B cell (primary cell): ENCODE measurements at regions not wholly inside any gene's neighbourhood (a gene's known extent, or its start where the extent isn't known, plus 50 kb on each side); places are given as distances from the start of the nearest gene placed in this dataset.

Experiments used
- ATAC-seq: fragments of 200-7000 bp; cut with Tn5 transposase; one replicate; pipeline ENCODE4 v1.10.0; 2021; ENCODE audit warnings: low read depth, mild to moderate bottlenecking, moderate number of reproducible peaks, moderate library complexity
- CTCF ChIA-PET: fragments of 350-600 bp; sonication (Branson Sonifier 250); formaldehyde crosslinking; loops from one replicate; lab custom pipeline; 2021; ENCODE audit warnings: antibody characterized with exemption, inconsistent platforms; lab: Charles Lee
- POLR2A ChIA-PET: fragments of 350-600 bp; sonication (Branson Sonifier 250); formaldehyde crosslinking; loops from one replicate; lab custom pipeline; 2021; ENCODE audit warnings: antibody characterized with exemption; lab: Charles Lee
- DNase-seq: peaks from one replicate; pipeline ENCODE4 v3.0.0; 2013
- H2AFZ ChIP-seq: 2 replicates; pipeline ENCODE4 v1.6.1; 2012; ENCODE audit warnings: mild to moderate bottlenecking, low read depth, low read length; ENCODE audit not compliant: insufficient read depth, poor library complexity, severe bottlenecking
- H3K27ac ChIP-seq, 2 donors: 1 replicate in 1 of 2; 2 replicates in 1 of 2; pipeline ENCODE4 v1.5.1; 2012 to 2013; ENCODE audit warnings: low read length in 2 of 2, mild to moderate bottlenecking in 2 of 2, moderate library complexity in 1 of 2
- H3K27me3 ChIP-seq, 4 experiments: fragments of 200-600 bp in 1 of 4; sonication (generic) in 1 of 4; replicated peaks in 1 of 4; 1 replicate in 2 of 4; 2 replicates in 2 of 4; pipeline versions ENCODE4 v1.6.1 to v1.7.0; 2013 to 2016; ENCODE audit warnings: low read length in 3 of 4, mild to moderate bottlenecking in 2 of 4, mixed read lengths in 1 of 4, moderate library complexity in 1 of 4; ENCODE audit not compliant: insufficient read depth in 4 of 4, control insufficient read depth in 3 of 4; ENCODE audit errors: control extremely low read depth in 1 of 4
- H3K36me3 ChIP-seq, 2 experiments: replicated peaks in 1 of 2; 1 replicate in 1 of 2; 2 replicates in 1 of 2; pipeline versions ENCODE4 v1.6.1 to v1.7.1; 2013; ENCODE audit warnings: low read length in 1 of 2; ENCODE audit not compliant: insufficient read depth in 2 of 2, control insufficient read depth in 1 of 2; ENCODE audit errors: control extremely low read depth in 1 of 2, extremely low read depth in 1 of 2
- H3K4me1 ChIP-seq, 2 donors: fragments of 200-600 bp in 1 of 2; sonication (generic) in 1 of 2; 1 replicate in 1 of 2; 2 replicates in 1 of 2; pipeline versions ENCODE4 v1.5.1 to v1.6.1; 2013 to 2017; ENCODE audit warnings: low read length in 2 of 2; ENCODE audit not compliant: control insufficient read depth in 2 of 2, insufficient read depth in 2 of 2
- H3K4me2 ChIP-seq: replicated peaks from 2 replicates; pipeline ENCODE3; 2012; ENCODE audit warnings: mild to moderate bottlenecking, low read depth, low read length; ENCODE audit not compliant: poor library complexity, severe bottlenecking
- H3K4me3 ChIP-seq, 5 experiments: fragments of 200-600 bp in 1 of 5; sonication (generic) in 1 of 5; 1 replicate in 3 of 5; 2 replicates in 2 of 5; pipeline versions ENCODE4 v1.5.1 to v1.7.0; 2011 to 2016; ENCODE audit warnings: low read length in 4 of 5, mild to moderate bottlenecking in 4 of 5, low read depth in 2 of 5, control low read depth in 1 of 5, moderate library complexity in 1 of 5; ENCODE audit not compliant: insufficient read depth in 1 of 5; ENCODE audit errors: control extremely low read depth in 1 of 5, extremely low read depth in 1 of 5
- H3K79me2 ChIP-seq: fragments of 200-600 bp; sonication (generic); one replicate; pipeline ENCODE4 v1.6.0; 2016; ENCODE audit warnings: low read length; ENCODE audit not compliant: control insufficient read depth, insufficient read depth
- H3K9ac ChIP-seq: fragments of 200-600 bp; sonication (generic); 2 replicates; pipeline ENCODE4 v1.6.1; 2017; ENCODE audit warnings: mild to moderate bottlenecking, low read length, moderate library complexity
- H3K9me3 ChIP-seq, 3 donors: one replicate each; pipeline versions ENCODE4 v1.6.1 to v1.7.1; 2013; ENCODE audit warnings: low read length in 2 of 3; ENCODE audit not compliant: control insufficient read depth in 2 of 3, insufficient read depth in 1 of 3; ENCODE audit errors: control extremely low read depth in 1 of 3
- H4K20me1 ChIP-seq: 2 replicates; pipeline ENCODE4 v1.6.0; 2012; ENCODE audit warnings: mild to moderate bottlenecking, low read length; ENCODE audit not compliant: insufficient read depth, control insufficient read depth, poor library complexity, severe bottlenecking
- H3K27ac Mint-ChIP-seq: one replicate; pipeline ENCODE4 v1.8.0; 2021; ENCODE audit warnings: mixed read lengths
- H3K27me3 Mint-ChIP-seq: one replicate; pipeline ENCODE4 v1.8.0; 2021; ENCODE audit warnings: mixed read lengths
- H3K4me1 Mint-ChIP-seq: one replicate; pipeline ENCODE4 v1.8.0; 2021; ENCODE audit warnings: mixed read lengths
- H3K4me3 Mint-ChIP-seq: one replicate; pipeline ENCODE4 v1.8.0; 2021; ENCODE audit warnings: mixed read lengths
- H3K9me3 Mint-ChIP-seq: one replicate; pipeline ENCODE4 v1.8.0; 2022; ENCODE audit warnings: mixed read lengths; ENCODE audit not compliant: insufficient read depth
- CTCF ChIP-seq: fragments of 200-600 bp; IDR thresholded peaks from one replicate; pipeline ENCODE4 v1.8.0; 2022; ENCODE audit warnings: antibody characterized with exemption, mild to moderate bottlenecking
- EZH2 ChIP-seq: IDR thresholded peaks from 2 replicates; pipeline ENCODE4 v1.6.1; 2012; ENCODE audit warnings: borderline replicate concordance, low read depth, mild to moderate bottlenecking, moderate library complexity, low read length; ENCODE audit not compliant: insufficient read depth, poor library complexity, severe bottlenecking
- WGBS: methylation state at CpG from one replicate; pipeline ENCODE4 v1.1.5; 2013; ENCODE audit warnings: missing lambda C conversion rate; ENCODE audit not compliant: insufficient coverage; 5-methylcytosine and 5-hydroxymethylcytosine counted together
- intact Hi-C: fragments of 100-400 bp; cut with micrococcal nuclease; formaldehyde crosslinking; loops from one replicate; pipeline ENCODE4 v1.10.0; 2022

DNA sequence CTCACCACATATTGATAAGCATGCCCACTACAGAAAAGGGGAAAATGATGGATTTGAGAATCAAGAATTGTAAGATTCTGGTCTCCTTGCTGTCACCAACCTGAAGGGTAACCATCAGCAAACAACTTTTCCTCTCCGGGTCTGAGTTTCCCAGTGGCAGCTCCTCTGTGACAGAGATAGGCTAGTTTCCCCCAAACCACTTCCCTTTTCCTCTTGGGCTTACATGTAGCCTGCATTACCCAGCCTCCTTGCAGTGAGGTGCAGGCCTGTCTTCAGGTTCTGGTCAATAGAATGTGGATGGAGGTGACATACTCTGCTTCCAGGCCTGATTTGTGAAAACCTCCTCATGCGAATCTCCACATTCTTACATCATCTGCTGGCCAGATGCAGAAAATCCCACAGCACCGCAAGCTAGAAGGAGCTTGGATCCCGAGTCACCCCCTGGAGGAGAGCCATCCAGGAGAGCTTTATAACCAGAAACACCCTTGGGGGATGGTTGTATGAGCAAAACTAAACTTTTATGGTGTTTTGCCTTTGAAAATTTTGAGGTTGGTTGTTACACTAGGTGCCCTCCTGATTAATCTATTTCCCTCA lies 206.1 kb downstream of the RGS3 start:
- H3K9me3 ChIP-seq, result no peaks in the 10 kb centered on the region
- Mint-ChIP-seq H3K4me1 (peaks cover 14% of the 10 kb centered on the region), H3K4me3 (no peak overlapping the region), H3K27ac (no peak overlapping the region), H3K27me3 (peaks cover 13% of the 10 kb centered on the region), H3K9me3 (no peaks in the 10 kb centered on the region)
- no peak overlapping the region for H2AFZ ChIP-seq
- no peaks in the 10 kb centered on the region for H4K20me1 ChIP-seq
- CTCF ChIA-PET, result no interaction called here
- TF ChIP-seq CTCF, result no peak
- TF ChIP-seq EZH2, result no peak
- intact Hi-C loops, result no loop called here
- ATAC-seq, result no peak
- no peak overlapping the region for H3K4me2 ChIP-seq
- no peaks in the 10 kb centered on the region for H3K36me3 ChIP-seq
- H3K4me3 ChIP-seq, result no peak overlapping the region
- POLR2A ChIA-PET, result no interaction called here
- WGBS, result 100% methylated on average over 1 of the region's 4 CpGs
- H3K4me1 ChIP-seq, result no peaks in the 10 kb centered on the region
- DNase-seq, result no peak
- no peaks in the 10 kb centered on the region for H3K79me2 ChIP-seq
- H3K27me3 ChIP-seq, result peaks cover 0 to 4% (median 0%) of the 10 kb centered on the region in 4 experiments
- H3K27ac ChIP-seq, result no peak overlapping the region
- H3K9ac ChIP-seq, result no peak overlapping the region

DNA sequence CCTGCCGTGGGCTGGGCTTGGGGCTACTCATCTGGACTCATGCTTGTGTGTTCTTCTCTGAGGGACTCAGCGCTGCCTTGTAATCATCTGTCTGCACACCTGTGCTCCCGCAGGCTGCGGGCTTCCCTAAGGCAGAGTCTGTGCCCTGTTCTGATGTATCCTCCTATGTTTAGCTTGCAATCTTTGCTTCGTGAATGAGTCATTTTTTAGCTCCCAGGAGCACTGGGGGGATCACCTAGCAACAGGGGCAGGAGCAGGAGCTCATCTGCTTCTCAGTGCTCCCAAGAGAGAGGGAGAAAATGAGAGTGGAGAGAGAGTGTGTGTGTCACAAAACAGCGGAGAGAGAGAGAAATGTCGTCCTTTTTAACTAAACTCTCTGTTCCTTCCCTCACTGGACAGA lies 202.4 kb upstream of the ZNF618 start:
- peaks cover 0 to 28% (median 5%) of the 10 kb centered on the region in 4 experiments for H3K27me3 ChIP-seq
- H3K36me3 ChIP-seq, result no peaks in the 10 kb centered on the region
- no peak overlapping the region for H3K27ac Mint-ChIP-seq
- H3K9me3 Mint-ChIP-seq, result no peaks in the 10 kb centered on the region
- ChIA-PET CTCF (no interaction called here), POLR2A (no interaction called here)
- H3K4me2 ChIP-seq, result no peak overlapping the region
- no peak for TF ChIP-seq EZH2
- no peak for TF ChIP-seq CTCF
- no peaks in the 10 kb centered on the region for H3K79me2 ChIP-seq
- no peaks in the 10 kb centered on the region for H4K20me1 ChIP-seq
- peaks cover 0 to 5% of the 10 kb centered on the region in 2 donors for H3K4me1 ChIP-seq
- DNase-seq (no peak), ATAC-seq (no peak)
- H3K27me3 Mint-ChIP-seq, result peaks cover 37% of the 10 kb centered on the region
- H3K9me3 ChIP-seq, result no peaks in the 10 kb centered on the region
- no peak overlapping the region for H3K4me3 ChIP-seq
- intact Hi-C loops, result no loop called here
- H3K4me1 Mint-ChIP-seq, result peaks cover 26% of the 10 kb centered on the region
- H3K27ac ChIP-seq, result no peak overlapping the region
- 86% methylated on average over 5 of the region's 7 CpGs for WGBS
- H2AFZ ChIP-seq, result no peak overlapping the region
- no peak overlapping the region for H3K9ac ChIP-seq
- no peak overlapping the region for H3K4me3 Mint-ChIP-seq
